HG02763 (cell line): ENCODE measurements at regions not wholly inside any gene's neighbourhood (a gene's known extent, or its start where the extent isn't known, plus 50 kb on each side); places are given as distances from the start of the nearest gene placed in this dataset.
"Not testable (repeated sequence)": the region's sequence is repeated elsewhere in the genome, so short reads cannot be mapped to it uniquely, and the experiment has no call there.

ENCODE experiments used
- ATAC-seq: cut with Tn5 transposase; IDR thresholded peaks from one replicate; pipeline ENCODE4 v1.9.1; 2021; ENCODE audit warnings: mild to moderate bottlenecking, moderate library complexity; ENCODE audit not compliant: unreplicated experiment

DNA sequence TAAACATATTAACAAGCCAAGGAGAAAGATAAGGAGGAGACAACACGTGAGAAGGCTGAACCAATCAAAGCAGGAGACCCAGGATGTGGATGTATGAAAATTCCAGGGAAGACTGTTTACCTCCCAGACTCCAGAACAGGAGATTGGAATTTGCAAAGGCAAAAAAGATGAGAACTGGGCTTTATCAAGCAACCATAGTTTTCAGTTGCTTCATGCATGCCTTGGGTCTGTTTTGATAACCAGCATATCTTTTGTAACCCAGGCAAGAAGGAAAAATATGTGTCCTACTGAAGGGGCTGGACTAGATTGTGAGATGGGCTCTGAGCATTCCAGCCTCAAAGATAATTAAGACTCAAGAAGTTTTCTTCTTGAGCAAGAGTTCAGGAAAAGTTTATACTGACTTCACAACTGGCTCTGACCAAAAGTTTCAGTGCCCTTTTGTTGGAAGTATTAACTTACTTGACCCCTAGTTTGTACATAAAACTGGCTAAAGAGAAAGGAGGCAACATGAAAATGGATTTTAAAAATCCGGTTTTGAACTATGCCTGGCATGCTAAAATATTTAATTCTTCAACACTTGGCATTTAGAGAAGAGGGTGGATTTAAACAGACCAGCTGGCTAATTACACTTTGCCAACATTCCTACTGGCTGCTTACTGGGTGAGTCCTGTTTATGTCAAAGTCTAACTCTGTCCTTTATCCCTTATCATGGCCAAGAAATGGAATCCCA, 79.3 kb upstream of the CD28 start:
- no peak for ATAC-seq

DNA sequence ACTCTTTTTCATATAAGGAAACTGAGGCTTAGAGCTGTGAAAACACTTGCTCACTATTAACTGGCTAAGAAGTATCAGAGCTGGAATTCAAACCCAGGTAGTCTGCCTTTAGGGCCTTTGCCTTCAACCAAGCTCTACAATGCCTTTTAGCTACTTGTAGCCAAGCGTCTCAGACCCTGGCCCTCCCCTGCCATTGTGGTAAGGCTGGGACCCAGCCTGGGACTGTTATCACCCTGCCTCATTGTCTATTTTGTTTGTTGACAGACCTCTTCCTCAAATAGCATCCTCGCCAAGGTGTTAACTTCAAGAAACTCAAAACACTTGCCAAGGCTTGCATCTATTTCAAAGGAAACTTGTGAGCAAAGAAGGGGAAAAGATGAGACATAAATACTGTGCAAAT, 76.7 kb upstream of the CD28 start:
- no peak for ATAC-seq

DNA sequence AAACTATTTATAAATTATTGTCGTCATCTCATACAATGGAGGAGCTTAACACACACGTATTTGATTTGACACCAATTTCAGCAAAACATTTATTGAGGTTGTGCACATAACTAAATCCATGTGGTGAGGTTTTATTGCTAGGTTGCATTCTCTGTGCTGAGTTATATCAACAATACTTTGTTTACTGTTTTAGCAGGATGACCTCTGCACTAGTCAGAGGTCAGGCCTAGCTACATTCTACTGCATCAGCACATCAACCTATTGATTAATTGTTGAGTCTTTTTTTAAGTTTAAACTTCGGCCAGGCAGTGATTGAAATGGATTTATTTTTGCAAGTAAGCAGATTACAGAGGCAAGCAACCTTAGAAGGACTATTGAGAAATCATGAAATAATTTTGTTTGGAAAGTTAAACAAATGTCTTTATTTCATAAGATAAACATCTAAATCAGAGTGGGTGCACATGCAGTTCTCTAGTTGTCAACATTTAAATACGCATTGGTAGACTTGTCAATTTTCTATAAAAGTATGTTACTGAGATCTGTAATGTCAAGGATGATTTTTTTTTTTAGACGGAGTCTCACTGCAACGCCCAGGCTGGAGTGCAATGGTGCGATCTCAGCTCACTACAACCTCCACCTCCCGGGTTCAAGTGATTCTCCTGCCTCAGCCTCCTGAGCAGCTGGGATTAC, 75.2 kb upstream of the CD28 start:
- ATAC-seq = no peak

DNA sequence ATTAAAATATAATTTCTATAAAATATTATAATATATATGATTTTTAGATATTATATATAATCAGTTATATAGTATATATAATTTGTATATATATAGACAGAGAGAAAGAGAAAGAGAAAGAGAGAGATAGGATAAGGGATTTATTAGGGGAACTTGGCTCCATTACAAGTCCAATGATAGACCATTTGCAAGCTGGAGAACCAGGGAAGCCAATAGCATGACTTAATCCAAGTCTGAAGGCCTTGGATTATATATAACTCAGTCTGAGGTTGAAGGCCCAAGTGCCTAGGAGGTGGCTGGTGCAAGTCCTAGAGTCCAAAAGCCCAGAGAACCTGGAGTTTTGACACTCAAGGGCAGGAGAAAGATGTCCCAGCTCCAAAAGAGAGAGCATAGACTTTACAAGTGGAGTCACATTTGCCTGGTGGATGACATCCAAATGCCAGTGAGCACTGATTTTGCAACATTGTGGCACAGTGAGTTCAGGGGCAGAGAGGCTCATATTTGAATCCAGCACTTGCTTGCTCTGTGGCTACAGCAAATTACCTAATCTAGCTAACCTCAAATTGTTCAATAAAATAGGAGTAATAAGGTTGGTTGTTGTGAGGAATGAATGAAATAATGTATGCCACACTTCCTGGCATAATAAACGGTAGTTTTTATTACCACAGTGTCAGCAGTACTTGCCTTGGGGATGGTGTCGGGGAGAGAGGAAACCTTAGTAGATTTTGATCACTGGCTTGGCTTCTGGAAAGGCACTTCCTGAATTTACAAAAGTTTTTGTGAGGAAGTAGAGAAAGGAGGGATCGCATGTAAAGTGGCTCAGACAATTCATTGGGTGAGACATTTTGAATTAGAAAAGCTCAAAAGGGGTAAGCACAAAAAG, 69.6 kb upstream of the CD28 start:
- ATAC-seq = no peak

DNA sequence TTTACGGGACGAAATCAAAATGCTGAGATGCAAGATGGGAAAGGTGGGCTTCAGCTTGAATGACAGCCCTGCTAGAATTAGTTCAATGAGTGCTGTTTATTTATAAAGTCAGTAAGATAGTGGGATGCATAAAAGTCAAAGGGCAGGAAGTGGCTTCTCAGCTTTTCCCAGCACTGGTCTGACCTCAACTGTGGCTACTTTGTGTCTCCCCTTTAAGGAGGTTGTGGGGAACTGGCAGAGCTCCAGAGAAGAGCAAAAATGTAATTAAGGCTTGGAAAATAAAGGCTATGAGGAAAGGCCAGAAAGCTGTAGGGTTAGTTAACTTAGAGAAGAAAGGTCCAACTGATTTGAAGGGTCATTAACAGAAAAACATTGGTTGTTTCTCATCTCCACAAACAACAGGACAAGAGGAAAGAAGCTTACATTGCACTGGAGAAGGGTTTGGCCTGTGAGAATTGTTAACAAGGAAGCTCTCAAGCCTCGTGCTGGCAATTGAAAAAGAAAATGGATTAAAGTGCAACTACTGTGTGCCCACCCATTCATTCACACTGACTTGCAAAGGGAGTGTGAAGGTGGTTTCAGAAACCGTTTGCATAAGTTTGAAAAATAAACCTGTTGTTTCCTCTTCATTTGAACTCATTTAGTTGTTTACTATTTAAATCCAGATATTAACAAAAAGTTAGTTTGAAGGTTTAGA, 68.8 kb upstream of the CD28 start:
- no peak for ATAC-seq

DNA sequence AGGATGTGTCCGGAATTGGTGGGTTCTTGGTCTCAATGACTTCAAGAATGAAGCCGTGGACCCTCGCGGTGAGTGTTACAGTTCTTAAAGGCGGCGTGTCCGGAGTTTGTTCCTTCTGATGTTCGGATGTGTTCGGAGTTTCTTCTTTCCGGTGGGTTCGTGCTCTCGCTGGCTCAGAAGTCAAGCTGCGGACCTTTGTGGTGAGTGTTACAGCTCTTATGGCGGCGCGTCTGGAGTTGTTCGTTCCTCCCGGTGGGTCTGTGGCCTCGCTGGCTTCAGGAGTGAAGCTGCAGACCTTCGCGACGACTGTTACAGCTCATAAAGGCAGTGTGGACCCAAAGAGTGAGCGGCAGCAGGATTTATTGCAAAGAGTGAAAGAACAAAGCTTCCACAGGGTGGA, 64.6 kb upstream of the CD28 start:
- ATAC-seq = not testable (repeated sequence)

DNA sequence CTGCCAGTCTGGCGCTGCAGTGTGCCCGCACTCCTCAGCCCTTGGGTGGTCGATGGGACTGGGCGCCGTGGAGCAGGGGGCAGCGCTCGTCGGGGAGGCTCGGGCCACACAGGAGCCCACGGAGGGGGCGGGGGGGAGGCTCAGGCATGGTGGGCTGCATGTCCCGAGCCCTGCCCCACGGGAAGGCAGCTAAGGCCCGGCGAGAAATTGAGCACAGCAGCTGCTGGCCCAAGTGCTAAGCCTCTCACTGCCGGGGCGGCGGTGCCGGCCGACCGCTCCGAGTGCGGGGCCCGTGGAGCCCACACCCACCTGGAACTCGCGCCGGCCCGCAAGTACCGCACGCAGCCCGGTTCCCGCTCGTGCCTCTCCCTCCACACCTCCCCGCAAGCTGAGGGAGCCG, 63.6 kb upstream of the CD28 start:
- ATAC-seq = not testable (repeated sequence)

DNA sequence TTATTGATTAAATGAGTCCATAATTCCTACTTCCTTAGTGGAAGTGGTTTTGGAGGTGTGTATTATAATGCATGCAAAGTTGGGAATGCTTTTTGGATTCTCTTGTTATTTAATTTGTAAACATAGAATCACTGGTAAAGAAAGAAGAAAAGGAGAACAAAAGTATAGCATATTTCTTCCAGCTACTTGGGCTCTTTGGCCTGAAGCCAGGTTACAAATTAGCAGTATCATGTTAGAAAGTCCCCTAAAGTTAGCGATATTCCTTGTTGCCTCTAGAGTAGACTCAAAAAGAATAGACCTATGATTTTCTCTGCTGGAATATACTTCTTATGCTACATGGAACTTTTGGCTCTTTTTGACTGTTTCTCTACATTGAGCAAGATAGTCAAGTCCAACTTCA, 60.6 kb upstream of the CD28 start:
- ATAC-seq = no peak

DNA sequence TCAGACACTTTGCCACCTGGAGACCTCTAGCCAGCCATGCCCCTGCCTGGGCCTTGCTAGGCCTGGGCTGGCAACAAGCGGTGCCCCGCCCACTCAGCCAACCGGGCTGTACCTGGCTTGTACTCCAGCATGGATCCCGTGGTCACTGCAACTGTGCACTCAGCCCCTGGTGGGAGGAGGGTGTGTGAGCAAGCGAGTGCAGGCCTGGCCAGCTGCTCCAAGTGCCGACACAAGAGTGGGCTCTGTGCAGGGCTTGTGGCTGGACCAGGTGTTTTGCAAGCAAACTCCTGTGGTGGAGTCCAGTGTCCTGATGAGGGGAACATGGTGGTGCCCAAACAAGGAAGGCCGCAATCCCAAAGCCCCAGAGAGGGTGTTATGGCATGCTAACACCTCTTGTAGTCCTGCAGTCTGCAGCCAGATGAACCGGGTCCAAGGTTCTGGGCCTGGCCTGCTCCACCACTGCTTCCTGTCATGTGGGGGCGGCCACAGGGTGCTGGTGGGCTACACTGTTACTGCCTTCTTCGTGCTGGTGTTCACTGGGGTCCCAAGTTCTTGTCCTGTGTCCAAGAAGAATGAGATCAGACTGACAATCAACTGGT, 60.1 kb upstream of the CD28 start:
- no peak for ATAC-seq

DNA sequence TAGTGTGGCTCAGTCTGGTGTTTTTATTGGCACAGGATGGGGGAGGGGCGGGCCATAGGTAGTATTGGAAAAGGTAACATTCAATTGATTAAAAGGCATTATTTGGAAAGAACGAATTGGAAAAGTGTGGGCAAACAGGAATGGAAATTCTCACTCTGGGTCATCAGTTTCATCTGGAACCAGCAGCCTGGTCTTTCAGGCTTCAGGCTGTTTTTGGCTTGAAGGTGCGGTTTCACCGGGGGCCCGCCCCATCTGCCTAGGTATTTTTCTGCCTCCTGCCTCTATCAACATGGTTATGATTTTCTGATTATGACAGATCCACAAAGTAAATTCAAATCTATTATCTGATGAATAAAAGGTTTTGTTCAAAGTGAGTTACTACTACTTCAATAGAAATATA, 59.5 kb upstream of the CD28 start:
- no peak for ATAC-seq

DNA sequence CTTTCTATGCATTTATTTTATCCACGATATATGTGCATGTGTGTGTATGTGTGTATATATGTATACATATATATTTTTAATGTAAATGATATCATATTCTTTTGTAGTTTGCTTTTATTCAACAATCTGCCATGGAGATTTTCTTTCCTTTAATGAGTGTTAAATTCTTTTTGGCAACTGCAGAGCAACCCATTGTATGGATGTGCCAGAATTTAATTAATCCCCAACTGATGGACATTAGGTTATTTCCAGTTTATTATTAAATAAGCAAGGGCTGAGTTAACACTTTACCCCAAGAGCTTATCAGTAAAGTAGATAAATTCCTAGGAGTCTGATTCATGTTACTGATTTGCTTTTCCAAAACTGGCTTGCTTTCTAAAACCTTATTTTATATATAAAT, 58.9 kb upstream of the CD28 start:
- no peak for ATAC-seq

DNA sequence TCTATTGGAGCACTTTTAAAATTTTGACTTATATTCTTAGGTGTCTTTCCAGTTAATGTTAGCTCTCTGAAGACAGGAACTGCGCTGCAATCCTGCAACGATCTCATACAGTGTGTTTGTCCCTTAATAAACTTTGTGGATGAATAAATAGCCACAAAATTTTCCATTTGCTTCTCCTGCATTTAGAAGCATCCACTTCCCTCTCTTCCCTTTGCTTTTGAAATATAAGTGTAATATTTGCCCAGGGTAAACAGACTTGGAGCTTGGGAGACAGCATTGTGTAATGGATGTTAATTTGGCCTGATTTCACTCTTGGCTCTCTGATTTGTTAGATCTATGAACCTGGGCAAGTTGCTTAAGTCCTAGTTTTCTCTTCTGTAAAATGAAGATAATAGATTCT, 58.2 kb upstream of the CD28 start:
- ATAC-seq = no peak

DNA sequence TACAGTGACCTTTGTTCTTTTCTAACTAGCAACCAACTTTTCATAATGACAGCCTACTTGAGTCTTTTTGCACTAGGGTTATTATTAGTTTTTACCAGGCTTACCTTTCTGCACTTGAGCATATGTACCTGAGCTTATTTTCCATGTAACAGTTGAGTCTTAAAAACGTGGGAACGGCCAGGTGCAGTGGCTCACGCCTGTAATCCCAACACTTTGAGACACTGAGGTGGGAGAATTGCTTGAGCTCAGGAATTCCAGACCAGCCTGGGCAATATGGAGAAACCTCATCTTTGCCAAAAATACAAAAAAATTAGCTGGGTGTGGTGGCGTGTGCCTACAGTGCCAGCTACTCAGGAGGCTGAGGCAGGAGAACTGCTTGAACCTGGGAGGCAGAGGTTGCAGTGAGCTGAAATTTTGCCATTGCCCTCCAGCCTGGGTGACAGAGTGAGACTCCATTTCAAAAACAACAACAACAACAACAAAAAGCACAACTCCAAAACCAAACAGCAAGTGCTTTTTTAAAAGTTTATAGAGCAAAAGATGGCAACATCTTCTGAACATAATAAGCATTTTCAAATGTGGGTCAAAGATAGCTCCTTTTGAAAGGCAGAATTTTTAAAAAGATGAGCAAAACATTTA, 57.1 kb upstream of the CD28 start:
- ATAC-seq = no peak

DNA sequence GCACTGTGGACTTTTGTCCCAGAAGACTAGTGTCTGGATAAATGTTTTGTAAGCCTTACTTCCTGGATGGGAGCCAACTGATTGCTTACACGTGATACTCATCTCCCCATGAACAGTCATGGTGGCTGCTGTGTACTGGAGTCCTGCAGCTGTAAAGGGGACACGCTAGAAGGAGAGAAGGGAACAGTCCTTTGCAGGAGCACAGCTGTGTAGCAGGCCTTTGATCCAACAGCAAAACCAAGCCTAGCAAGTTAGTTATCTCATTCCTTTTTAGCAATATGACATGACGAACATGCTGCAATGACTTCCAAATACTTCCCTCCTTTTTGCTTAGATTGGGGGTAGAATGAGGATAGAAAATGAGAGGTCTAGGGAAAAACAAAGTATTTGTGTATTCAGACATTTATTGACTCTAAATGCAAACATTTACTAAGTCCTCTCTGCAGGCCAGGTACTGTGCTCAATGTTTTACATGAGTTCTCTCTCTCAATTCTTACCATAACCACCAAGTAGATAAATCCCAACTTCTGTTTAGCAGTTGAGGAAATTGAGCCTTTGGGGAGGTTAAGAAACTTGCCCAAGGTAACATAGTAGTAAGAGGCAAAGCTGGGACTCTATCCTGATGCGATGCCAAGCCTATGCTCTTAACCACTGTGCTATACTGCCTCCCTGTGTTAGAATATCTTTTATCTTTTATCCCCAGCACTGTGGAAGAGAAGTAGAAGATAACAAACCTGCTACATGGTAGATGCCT, 55.4 kb upstream of the CD28 start:
- ATAC-seq = no peak

DNA sequence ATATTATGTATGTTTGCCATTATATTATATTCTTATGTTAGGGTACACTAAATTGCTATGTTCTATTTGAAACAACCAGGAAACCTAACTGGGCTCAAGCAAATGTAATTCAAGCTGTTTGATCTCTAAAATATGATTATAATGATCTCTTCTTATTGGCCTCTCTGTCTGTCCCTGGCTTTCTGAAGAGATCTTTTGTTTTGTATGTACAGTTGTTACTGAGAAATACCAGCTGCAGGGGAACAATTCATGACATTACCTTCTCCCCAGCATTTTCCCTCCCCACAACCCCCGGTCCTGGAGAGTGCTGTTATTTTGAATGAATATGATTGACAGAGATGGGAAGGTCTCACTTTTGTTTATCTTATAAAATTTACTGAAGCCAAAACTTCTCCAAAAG, 54.8 kb upstream of the CD28 start:
- no peak for ATAC-seq

DNA sequence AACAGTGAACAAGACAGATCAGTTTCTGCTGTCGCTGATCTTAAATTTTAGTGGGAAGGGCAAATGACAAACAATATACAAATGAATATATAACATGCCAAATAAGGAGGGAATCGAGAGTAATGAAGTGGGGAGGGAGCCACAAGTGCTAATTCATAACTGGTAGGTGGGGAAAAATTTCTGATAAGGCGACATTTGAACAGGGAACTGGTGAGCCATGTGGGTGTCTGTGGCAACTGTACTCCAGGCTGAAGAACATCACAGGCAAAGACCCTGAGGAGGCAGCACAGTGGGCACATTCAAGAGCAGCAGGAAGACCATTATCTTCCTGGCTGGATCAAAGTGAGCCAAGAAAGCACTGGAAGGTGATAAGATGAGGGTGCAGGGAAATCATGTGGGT, 51.6 kb upstream of the CD28 start:
- ATAC-seq = no peak

DNA sequence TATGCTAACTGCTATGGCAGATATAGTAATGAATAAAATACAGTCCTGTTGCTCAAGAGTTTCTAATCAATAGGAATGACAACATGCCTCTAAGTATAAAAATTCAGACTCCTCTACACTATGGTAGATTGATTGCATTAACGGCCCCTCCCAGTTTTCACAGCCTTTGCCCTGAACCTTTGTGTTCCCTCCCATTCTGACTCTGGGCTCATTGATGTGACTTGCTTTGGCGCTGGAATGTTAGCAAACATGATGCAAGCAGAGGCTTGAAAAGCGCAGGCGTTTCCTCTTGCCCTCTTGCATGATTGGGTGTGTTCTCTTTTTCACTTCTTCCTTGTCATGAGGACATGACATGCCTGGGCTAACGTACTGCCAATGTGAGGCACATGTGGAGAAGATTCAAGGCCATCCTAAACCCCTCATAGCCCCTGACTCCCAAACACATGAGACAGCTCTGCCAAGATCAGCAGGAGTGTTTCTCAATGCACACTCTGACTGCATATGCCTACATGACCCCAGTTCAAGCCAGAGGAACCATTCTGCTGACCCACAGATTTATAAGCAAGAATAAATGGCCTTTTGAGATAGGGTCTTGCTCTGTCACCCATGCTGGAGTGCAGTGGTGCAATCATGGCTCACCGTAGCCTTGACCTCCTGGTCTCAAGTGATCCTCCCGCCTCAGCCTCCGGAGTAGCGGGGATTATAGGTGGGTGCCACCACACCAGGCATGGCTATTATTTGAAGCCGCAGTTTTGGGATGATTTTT, 49.7 kb upstream of the CD28 start:
- ATAC-seq = no peak
